ENCODE measurements at regions not wholly inside any gene's neighbourhood (a gene's known extent, or its start where the extent isn't known, plus 50 kb on each side); places are given as distances from the start of the nearest gene placed in this dataset.
A peak's percentile ranks its signal among the peaks of the same experiment; 100 is the strongest.
"Not testable (repeated sequence)": the region's sequence is repeated elsewhere in the genome, so short reads cannot be mapped to it uniquely, and the experiment has no call there.

DNA sequence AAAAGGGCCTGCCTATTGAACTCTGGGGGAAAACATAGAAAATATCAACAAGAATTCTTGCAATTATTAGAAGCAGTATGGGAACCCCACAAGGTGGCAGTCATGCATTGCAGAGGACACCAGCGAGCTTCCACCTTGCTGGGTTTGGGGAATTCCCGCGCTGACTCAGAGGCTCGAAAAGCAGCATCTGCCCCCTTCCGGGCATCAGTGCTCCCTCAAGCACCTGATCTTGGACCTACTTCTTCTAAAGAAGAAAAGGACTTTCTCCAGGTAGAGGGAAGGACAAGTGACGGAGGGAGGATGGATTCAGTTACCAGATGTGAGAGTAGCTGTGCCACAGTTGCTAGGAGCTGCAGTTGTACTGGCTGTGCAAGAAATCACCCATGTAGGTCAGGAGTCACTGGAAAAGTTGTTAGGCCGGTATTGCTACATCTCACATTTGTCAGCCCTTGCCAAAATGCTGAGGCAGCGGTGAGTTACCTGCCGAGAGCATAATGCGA lies 415.7 kb downstream of the DIRAS2 start:
- H3K27ac ChIP-seq; DNase-seq; H3K9me3 ChIP-seq; H3K4me3 ChIP-seq; H3K4me1 ChIP-seq; ATAC-seq; H3K36me3 ChIP-seq; intact Hi-C loops (cut with DNase I); H3K27me3 ChIP-seq (ENCODE audit: low read depth): not testable (repeated sequence)
- TF ChIP-seq, protein P1, sequence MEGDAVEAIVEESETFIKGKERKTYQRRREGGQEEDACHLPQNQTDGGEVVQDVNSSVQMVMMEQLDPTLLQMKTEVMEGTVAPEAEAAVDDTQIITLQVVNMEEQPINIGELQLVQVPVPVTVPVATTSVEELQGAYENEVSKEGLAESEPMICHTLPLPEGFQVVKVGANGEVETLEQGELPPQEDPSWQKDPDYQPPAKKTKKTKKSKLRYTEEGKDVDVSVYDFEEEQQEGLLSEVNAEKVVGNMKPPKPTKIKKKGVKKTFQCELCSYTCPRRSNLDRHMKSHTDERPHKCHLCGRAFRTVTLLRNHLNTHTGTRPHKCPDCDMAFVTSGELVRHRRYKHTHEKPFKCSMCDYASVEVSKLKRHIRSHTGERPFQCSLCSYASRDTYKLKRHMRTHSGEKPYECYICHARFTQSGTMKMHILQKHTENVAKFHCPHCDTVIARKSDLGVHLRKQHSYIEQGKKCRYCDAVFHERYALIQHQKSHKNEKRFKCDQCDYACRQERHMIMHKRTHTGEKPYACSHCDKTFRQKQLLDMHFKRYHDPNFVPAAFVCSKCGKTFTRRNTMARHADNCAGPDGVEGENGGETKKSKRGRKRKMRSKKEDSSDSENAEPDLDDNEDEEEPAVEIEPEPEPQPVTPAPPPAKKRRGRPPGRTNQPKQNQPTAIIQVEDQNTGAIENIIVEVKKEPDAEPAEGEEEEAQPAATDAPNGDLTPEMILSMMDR (IDR thresholded peaks at IDR 0.05): peak; percentile 51

DNA sequence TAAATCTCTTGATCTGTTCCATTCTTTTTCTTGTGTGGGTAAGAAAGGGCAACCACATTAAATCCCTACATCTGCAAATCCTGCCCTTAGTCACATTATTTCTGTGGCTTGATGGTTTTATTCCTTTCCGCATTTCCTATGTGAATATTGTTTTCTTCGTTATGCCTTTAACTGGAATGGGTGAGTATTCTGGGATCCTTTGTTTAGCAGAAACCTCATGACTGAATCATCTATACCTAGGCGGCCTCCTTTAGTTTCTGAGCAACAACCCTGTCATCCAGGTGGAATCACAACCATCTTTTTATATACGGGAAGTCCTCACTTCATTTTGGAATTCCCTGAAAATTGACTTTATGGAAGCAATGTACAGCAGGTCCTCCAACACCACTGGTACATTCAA lies 409.5 kb downstream of the DIRAS2 start:
- H3K4me3 ChIP-seq; H3K27me3 ChIP-seq (ENCODE audit: low read depth); intact Hi-C loops (cut with DNase I); H3K27ac ChIP-seq; ATAC-seq; H3K9me3 ChIP-seq; H3K36me3 ChIP-seq; H3K4me1 ChIP-seq; DNase-seq: not testable (repeated sequence)

DNA sequence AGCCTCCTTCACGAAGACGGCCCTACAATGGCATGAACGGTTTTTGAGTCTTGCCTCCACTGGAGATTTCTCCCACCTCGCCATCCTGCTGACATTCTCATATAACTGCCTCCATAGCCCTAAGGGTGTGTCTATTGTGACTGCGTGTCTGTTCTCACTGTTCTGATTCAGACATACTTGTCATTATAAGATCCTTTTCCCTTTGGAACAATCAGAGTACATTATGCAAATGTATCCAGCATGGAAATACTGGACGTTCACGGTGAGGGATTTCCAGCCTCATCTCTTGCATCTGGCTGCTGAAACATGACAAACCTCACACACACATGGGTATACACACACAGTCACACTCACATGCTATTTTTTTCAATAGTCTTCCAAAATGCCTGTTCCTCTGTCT lies 402.1 kb downstream of the DIRAS2 start:
- intact Hi-C loops (cut with DNase I): no loop called here
- no peak overlapping the region for H3K4me3 ChIP-seq
- no peaks in the 10 kb centered on the region for H3K27me3 ChIP-seq (ENCODE audit: low read depth)
- H3K36me3 ChIP-seq: no peaks in the 10 kb centered on the region
- ATAC-seq (no peak), DNase-seq (no peak)
- H3K9me3 ChIP-seq: no peaks in the 10 kb centered on the region
- H3K4me1 ChIP-seq: no peaks in the 10 kb centered on the region
- TF ChIP-seq, protein P1 (IDR thresholded peaks at IDR 0.05): no peak
- H3K27ac ChIP-seq: no peak overlapping the region

DNA sequence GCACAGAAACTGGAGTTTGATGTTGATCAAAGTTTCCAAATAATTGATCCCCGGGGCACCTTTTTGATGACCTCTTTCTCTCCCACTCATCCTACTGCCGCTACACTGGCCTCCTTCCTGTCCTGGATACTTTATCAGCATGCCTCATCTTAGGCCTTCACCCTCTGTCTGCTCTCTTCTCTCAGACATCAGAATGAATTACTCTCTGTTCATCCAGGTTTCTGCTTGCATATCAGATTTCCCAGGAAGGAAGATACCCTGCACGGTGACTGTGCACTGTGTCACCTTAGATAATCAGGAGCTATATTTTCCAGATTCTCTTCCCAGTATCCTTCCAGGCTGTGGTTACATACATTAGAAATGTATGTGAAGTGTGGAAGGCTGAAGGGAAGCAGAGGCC lies 397.0 kb downstream of the DIRAS2 start:
- no peaks in the 10 kb centered on the region for H3K36me3 ChIP-seq
- no peaks in the 10 kb centered on the region for H3K27me3 ChIP-seq (ENCODE audit: low read depth)
- no peak overlapping the region for H3K4me3 ChIP-seq
- no peak for ATAC-seq
- TF ChIP-seq, protein P1 (IDR thresholded peaks at IDR 0.05): no peak
- H3K9me3 ChIP-seq: no peaks in the 10 kb centered on the region
- DNase-seq: no peak
- no peaks in the 10 kb centered on the region for H3K4me1 ChIP-seq
- no peak overlapping the region for H3K27ac ChIP-seq
- intact Hi-C loops (cut with DNase I): no loop called here

DNA sequence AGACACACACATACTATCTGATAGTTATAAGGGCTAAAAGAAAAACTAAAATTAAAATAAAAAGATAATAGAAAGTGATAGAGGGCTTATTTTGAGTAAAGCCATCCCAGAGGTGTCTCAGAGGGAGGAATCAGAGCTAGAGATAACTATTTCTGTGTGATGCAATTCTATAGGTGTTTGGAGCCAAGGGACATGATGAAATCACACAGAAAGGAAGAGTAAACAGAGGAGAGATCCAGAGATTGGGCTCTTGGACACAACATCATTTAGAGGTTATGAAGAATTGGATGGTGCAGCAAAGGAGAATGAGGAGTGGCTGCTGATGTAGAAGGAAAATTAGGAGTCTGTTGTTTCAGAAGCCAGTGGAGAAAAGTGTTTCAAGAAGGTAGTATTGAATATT lies 393.5 kb downstream of the DIRAS2 start:
- H3K4me1 ChIP-seq: no peaks in the 10 kb centered on the region
- no peaks in the 10 kb centered on the region for H3K36me3 ChIP-seq
- TF ChIP-seq, protein P1 (IDR thresholded peaks at IDR 0.05): no peak
- DNase-seq: no peak
- peaks cover 6% of the 10 kb centered on the region for H3K9me3 ChIP-seq
- intact Hi-C loops (cut with DNase I): no loop called here
- H3K27ac ChIP-seq: no peak overlapping the region
- no peak overlapping the region for H3K4me3 ChIP-seq
- no peaks in the 10 kb centered on the region for H3K27me3 ChIP-seq (ENCODE audit: low read depth)
- no peak for ATAC-seq

DNA sequence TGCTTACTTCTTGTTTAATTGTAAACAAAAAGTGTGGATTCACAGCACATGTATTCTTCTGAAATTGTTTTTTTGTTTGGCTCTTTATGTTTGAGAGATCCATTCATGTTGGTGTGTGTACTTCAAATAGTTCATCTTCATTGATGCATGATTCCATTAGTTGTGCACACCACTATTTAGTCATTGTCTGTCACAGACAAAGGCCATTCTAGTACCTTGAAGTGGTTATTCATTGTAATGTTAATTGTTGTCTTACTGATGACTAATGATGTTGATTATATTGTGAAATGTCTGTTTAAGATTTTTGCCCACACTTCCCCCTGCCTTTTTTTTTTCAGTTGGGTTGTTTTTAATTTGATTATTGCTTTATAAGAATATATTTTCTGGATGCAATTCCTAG lies 391.3 kb downstream of the DIRAS2 start:
- Histone ChIP-seq H3K4me1 (no peaks in the 10 kb centered on the region), H3K9me3 (peaks cover 6% of the 10 kb centered on the region), H3K36me3 (no peaks in the 10 kb centered on the region), H3K27me3 (ENCODE audit: low read depth) (no peaks in the 10 kb centered on the region), H3K4me3 (no peak overlapping the region), H3K27ac (no peak overlapping the region)
- intact Hi-C loops (cut with DNase I): no loop called here
- ATAC-seq (no peak), DNase-seq (no peak)
- TF ChIP-seq, protein P1 (IDR thresholded peaks at IDR 0.05): no peak

Measured in lower lobe of right lung (tissue), 2 donors.